Ishikawa (cell line): ENCODE measurements at regions not wholly inside any gene's neighbourhood (a gene's known extent, or its start where the extent isn't known, plus 50 kb on each side); places are given as distances from the start of the nearest gene placed in this dataset.

Source experiments
- CEBPB ChIP-seq: IDR thresholded peaks from 2 replicates; pipeline ENCODE4 v1.6.1; 2012
- CREB1 ChIP-seq: IDR thresholded peaks from 2 replicates; pipeline ENCODE4 v1.6.1; 2012; ENCODE audit warnings: low read depth
- EGR1 ChIP-seq: IDR thresholded peaks from 2 replicates; pipeline ENCODE4 v1.6.1; 2012
- EP300 ChIP-seq: IDR thresholded peaks from 2 replicates; pipeline ENCODE4 v1.6.1; 2012; ENCODE audit warnings: borderline replicate concordance
- FOXM1 ChIP-seq: IDR thresholded peaks from 2 replicates; pipeline ENCODE4 v1.6.1; 2012; ENCODE audit warnings: low read depth, borderline replicate concordance
- NFIC ChIP-seq: IDR thresholded peaks from 2 replicates; pipeline ENCODE4 v1.6.1; 2012
- RAD21 ChIP-seq: IDR thresholded peaks from 2 replicates; pipeline ENCODE4 v1.6.1; 2012; ENCODE audit warnings: low read depth
- TAF1 ChIP-seq: IDR thresholded peaks from 2 replicates; pipeline ENCODE4 v1.6.1; 2012; ENCODE audit warnings: low read depth, mild to moderate bottlenecking
- TCF12 ChIP-seq: IDR thresholded peaks from 2 replicates; pipeline ENCODE4 v1.6.1; 2012; ENCODE audit warnings: low read depth
- TEAD4 ChIP-seq: IDR thresholded peaks from 2 replicates; pipeline ENCODE4 v1.6.1; 2012
- USF1 ChIP-seq: IDR thresholded peaks from 2 replicates; pipeline ENCODE4 v1.6.1; 2012
- YY1 ChIP-seq: IDR thresholded peaks from 2 replicates; pipeline ENCODE4 v1.6.1; 2012; ENCODE audit warnings: low read depth
- ZBTB7A ChIP-seq: IDR thresholded peaks from 2 replicates; pipeline ENCODE4 v1.6.1; 2012; ENCODE audit warnings: low read depth
- TF ChIP-seq, protein P1 (sequence below): IDR thresholded peaks from 2 replicates; pipeline ENCODE4 v1.6.1; 2012
- TF ChIP-seq, protein P2 (sequence below): IDR thresholded peaks from 2 replicates; pipeline ENCODE4 v1.6.1; 2012; ENCODE audit warnings: low read depth, mild to moderate bottlenecking

GRCh38 chr3:22225161-22225560, 474.2 kb upstream of the ZNF385D start:
- TF ChIP-seq CREB1 (no peak), NFIC (no peak), YY1 (no peak), CEBPB (no peak), TEAD4 (no peak), EGR1 (no peak), TCF12 (no peak), TAF1 (no peak), USF1 (no peak), FOXM1 (no peak), RAD21 (no peak), ZBTB7A (no peak), EP300 (no peak)
- TF ChIP-seq, protein P1, sequence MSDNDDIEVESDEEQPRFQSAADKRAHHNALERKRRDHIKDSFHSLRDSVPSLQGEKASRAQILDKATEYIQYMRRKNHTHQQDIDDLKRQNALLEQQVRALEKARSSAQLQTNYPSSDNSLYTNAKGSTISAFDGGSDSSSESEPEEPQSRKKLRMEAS, result no peak
- TF ChIP-seq, protein P2, sequence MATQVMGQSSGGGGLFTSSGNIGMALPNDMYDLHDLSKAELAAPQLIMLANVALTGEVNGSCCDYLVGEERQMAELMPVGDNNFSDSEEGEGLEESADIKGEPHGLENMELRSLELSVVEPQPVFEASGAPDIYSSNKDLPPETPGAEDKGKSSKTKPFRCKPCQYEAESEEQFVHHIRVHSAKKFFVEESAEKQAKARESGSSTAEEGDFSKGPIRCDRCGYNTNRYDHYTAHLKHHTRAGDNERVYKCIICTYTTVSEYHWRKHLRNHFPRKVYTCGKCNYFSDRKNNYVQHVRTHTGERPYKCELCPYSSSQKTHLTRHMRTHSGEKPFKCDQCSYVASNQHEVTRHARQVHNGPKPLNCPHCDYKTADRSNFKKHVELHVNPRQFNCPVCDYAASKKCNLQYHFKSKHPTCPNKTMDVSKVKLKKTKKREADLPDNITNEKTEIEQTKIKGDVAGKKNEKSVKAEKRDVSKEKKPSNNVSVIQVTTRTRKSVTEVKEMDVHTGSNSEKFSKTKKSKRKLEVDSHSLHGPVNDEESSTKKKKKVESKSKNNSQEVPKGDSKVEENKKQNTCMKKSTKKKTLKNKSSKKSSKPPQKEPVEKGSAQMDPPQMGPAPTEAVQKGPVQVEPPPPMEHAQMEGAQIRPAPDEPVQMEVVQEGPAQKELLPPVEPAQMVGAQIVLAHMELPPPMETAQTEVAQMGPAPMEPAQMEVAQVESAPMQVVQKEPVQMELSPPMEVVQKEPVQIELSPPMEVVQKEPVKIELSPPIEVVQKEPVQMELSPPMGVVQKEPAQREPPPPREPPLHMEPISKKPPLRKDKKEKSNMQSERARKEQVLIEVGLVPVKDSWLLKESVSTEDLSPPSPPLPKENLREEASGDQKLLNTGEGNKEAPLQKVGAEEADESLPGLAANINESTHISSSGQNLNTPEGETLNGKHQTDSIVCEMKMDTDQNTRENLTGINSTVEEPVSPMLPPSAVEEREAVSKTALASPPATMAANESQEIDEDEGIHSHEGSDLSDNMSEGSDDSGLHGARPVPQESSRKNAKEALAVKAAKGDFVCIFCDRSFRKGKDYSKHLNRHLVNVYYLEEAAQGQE, result no peak

DNA sequence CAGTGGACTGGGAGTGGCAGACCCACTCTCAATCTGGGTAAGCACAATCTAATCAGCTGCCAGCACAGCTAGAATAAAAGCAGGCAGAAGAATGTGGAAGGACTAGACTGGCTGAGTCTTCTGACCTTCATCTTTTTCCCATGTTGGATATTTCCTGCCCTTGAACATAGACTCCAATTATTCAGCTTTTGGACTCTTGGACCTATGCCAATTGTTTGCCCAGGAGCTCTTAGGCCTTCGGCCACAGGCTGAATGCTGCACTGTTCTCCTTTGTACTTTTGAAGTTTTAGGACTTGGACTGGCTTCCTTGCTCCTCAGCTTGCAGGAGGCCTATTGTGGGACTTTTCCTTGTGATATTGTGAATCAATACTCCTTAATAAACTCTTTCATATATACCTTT, 477.7 kb upstream of the ZNF385D start:
- TF ChIP-seq CREB1 (no peak), NFIC (peak; percentile 12; the same call in 1 of the 2 replicates), RAD21 (no peak), ZBTB7A (no peak), EP300 (no peak)
- TF ChIP-seq, protein P2, result no peak
- TF ChIP-seq, protein P1, result no peak

DNA sequence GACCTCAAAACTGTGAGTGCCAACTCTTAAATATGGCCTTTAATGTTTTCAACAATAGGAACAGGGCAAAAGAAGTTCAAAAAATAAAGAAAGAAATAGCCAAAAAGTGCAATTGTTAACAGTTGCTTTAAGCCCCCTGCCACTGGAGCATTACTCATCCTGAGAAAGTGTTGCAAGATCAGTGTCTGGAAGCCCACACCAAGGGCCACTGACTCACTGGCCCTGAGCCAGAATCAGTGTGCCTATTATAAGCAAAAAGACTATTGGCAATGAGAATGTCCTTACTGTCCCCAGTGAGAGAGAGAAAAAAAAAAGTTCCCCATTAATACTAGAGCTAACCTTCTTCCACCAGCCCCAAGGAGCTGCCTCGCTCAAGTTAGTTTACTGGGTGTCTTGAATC, 480.1 kb upstream of the ZNF385D start:
- TF ChIP-seq CREB1 (no peak), TCF12 (no peak), TEAD4 (no peak), RAD21 (no peak), YY1 (no peak)

GRCh38 chr3:22236490-22237270, 485.7 kb upstream of the ZNF385D start:
- no peak for TF ChIP-seq FOXM1
- TF ChIP-seq USF1, result no peak
- no peak for TF ChIP-seq TCF12
- no peak for TF ChIP-seq EP300
- TF ChIP-seq CEBPB, result no peak
- no peak for TF ChIP-seq CREB1
- TF ChIP-seq, protein P2, result no peak
- TF ChIP-seq NFIC, result no peak
- TF ChIP-seq TEAD4, result no peak
- TF ChIP-seq RAD21, result no peak
- no peak for TF ChIP-seq ZBTB7A
- no peak for TF ChIP-seq EGR1

GRCh38 chr3:22239011-22239410, 488.0 kb upstream of the ZNF385D start:
- no peak for TF ChIP-seq EGR1
- TF ChIP-seq EP300, result no peak
- no peak for TF ChIP-seq NFIC
- TF ChIP-seq USF1, result no peak
- TF ChIP-seq CREB1, result no peak
- no peak for TF ChIP-seq TAF1
- TF ChIP-seq TCF12, result no peak
- TF ChIP-seq TEAD4, result no peak
- no peak for TF ChIP-seq ZBTB7A
- no peak for TF ChIP-seq FOXM1
- TF ChIP-seq, protein P2, result no peak
